GM19372 (cell line): ENCODE measurements at regions not wholly inside any gene's neighbourhood (a gene's known extent, or its start where the extent isn't known, plus 50 kb on each side); places are given as distances from the start of the nearest gene placed in this dataset.

Experiments used
- ATAC-seq: cut with Tn5 transposase; IDR thresholded peaks from one replicate; pipeline ENCODE4 v1.9.1; 2021; ENCODE audit warnings: mild to moderate bottlenecking, low read depth, moderate library complexity; ENCODE audit not compliant: unreplicated experiment

DNA sequence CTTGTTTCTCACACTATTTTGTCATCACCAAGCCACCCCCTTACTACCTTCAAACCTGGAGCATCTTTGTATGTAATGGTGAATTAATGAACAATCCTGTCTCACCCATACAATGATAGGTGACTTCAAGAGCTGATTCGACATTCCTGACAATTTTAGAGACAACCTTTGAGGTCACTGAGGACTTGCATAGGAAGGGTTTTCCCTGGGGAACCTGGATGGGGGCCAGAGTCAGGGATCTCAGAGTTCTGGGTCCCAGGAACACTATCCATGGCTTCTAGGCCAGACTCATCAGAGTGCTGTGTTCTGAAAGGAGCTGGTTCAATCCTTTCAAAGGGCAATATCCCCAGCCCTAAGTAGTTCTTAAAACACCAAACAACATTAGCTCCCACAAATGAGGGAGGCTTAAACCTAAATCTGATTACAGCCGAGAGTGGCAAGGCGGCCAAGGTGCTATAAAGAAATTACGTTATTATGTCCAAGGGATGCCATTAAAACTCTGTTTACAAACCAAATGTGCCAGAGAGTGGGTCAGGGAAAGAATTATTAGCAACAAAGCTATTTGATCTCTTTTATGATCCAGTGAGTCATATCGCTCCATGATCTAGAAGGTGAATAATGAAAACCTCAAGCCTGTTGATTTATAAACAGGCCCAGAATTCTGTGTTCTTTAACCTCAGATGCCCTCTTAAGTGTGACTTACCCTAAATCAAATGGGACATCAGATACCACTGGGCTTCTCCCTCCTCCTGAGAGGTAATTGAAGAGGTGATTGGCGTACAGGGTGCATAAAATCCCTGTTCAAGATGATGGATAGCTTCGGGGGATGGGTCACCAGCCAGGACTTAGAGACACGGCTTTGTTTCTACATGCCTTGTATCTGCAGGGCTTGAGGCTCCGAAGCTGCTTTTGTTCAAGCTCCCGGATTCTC, 230.2 kb upstream of the TBX3 start:
- ATAC-seq, result no peak

DNA sequence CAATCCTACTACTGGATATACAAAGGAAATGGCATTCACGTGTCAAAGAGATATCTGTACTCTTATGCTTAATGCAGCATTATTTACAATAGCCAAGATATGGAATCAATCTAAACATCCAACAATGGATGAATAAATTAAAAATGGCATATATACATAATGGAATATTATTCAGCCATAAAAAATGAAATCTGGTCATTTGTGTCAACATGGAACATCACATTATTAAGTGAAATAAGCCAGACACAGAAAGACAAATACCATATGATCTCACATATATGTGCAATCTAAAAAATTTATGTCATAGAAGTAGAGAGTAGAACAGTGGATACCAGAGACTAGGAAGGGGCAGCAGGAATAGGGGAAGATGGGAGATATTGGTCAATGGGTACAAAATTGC, 228.8 kb upstream of the TBX3 start:
- no peak for ATAC-seq

DNA sequence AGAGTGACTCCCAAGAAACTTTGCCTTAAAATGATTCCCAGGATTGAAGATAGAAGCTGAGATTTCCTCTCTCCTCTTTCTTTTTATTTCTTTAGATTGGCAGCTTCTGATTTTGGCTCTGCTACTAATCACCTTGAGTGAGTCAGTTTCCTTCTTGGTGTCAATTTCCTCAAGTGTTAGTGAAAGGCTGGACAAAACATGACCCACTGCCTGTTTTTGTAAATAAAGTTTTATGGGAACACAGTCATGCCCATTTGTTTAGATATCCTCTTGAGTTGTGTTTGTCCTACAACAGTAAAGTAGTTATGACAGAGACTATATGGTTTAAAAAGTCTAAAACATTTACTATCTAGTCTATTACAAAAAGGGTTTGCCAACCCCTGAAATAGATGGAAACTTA, 227.2 kb upstream of the TBX3 start:
- no peak for ATAC-seq

DNA sequence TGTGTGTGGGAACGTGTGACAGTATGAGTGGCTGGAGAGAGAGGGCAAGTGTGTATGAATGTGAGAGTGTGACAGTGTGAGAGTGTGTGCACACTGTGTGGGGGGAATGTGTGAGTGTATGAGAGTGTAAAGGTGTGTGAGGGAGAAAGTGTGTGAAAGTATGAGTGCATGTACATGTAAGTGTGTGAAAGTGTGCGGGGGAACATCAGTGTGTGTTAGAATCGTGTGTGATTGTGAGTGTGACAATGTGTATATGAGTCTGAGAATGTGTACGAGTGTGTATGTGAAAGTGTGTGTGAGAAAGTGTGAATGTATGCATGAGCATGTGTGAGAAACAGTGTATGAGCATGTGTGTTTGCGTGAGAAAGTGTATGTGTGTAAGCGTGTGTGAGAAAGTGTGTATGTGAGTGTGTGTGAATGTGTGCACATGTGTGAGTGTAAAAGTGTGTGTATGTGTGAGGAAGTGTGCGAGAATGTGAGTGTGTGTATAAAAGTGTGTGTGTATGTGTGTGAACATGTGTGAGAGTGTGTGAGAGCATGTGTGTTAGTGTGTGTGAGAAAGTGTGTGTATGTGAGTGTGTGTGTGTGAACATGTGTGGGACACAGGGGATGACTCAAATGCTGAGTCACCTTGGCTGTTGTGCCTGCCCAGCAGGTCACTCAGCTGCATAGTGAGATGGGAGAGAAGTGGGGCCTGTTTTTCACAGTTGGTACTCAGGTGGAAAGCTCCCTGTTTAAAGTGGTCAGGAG, 220.5 kb upstream of the TBX3 start:
- no peak for ATAC-seq

DNA sequence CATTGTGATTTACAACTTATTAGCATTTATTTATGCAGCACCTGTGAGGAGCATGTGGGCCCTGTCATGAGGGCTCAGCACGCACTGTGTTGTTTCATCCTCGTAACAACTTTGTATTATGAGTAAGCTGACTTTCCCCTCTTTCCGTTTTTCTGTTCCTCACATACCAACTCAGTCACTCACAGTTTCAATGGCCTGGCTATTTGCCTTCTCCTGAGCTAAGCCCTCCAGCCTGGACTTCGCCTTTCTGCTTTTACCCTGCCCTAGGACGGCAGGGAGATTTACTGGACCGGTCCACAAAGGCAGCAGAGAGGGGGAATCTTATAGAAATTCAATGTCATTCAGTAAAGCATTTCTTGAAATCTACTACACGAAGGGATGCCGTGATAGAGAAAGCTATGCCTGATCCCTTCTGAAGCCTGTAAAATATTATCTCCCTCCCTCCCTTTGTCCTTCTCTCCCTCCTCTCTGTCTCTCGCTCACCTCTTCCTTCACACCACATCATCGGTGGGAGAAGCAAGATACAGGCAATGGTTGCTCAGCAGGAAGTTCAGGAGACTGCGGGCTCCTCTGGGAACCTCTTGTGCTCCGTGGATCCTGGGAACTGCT, 219.2 kb upstream of the TBX3 start:
- ATAC-seq, result no peak

DNA sequence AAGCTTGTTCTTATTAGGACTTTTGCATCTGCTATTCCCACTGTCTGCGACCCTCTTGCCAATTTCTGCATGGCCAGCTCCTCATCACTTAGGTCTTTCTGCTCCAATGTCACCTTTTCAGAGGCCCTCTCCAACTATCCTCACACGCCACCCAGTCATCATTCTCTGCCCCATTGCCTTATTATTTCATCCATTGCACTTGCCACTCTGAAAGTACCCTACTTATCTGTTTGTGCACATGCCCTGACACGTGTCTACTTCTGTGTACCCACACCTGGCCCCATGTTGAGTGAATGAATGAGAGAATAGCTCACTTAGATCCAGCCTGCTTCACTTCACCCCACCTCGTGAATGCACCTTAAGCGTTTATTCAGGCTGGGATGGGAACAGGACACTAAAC, 218.7 kb upstream of the TBX3 start:
- no peak for ATAC-seq

DNA sequence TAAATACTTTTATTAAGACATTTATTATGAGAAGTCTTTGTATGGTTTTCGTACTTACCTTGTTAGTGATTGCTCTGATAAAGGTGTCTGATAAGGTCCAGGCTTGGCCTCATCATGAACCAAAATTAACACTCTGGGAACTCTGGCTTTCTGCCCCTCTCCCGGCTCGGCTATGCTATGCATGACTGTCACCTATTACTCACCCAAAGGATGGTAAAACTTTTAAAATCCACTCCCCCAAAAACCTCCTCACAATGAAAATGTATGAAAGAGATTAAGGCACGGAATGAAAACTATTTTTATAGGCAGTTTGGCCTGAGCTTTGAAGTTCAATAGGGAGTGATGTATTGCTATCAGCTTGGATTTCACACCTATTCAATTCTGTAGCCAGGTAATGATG, 217.3 kb upstream of the TBX3 start:
- ATAC-seq, result no peak

DNA sequence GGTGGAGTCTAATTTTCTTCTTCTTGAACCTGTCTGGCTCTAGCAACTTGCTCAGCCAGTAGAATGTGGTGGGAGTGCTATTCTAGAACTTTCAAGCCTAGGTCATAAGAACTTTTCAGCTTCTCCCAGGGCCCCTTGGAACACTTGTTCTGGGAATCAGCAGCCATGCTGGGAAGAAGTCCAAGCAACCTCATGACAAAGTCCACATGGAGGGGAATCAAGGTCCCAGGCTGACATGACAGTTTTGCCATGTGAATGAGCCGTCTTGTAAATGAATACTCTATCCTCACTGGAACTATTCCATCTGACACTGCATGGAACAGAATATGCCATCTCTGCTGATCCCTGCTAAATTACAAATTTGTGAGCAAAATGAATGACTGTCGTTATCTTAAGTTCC, 214.2 kb upstream of the TBX3 start:
- ATAC-seq, result no peak

DNA sequence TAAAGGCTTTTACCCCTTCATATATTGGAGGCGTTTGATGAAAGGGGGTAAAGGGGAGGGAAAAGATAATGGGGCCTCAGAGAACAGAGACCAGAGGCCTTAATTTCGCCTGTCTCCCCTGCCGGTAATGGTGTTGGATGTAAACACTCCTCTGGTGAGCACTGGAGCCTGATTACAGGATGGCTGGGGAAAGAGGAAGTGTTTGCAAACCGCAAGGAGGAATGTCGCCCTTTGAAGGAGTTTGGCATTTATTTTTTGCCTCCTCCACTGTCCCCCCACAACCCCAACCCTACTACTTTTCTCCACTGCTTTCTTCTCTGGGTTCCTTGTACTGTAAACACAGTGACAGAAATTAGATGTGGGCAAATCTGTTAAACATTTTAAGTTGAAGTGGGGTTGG, 211.9 kb upstream of the TBX3 start:
- ATAC-seq, result no peak

DNA sequence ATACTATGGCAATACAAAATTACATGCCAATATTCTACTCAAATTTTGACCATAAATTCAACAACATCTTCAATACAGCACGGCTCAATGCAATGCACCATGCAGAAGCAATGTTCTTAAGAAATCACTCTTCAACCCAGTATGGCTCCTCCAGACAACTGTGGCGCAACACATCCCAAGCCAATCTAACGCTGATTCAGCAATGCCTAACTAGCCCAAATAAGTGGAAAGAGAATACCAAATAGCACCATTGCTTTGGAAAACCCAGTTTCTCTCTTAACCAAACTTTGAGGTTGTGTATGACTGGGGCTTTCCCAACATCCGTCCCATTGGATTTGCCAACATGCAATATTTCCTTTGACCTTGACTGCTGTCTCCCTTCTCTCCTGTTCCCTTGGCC, 211.1 kb upstream of the TBX3 start:
- ATAC-seq, result no peak

DNA sequence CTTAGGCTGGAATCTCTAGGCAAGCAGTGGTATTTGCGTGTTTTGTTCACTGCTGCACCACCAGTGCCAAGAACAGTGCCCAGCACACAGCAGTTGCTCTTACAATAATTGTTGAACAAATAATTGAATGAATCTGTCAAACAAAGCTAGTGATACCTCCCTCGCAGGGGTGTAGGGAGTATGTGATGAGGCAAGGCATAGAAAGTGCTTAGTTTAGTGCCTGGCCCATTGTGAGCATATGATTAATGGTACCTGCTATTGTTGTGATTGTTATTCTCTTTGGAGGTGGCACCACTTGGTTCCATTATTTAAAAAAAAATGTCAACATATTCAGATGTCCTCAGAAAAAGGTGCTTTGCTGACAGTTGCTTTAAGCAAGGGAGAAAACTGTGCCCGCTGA, 210.1 kb upstream of the TBX3 start:
- no peak for ATAC-seq

DNA sequence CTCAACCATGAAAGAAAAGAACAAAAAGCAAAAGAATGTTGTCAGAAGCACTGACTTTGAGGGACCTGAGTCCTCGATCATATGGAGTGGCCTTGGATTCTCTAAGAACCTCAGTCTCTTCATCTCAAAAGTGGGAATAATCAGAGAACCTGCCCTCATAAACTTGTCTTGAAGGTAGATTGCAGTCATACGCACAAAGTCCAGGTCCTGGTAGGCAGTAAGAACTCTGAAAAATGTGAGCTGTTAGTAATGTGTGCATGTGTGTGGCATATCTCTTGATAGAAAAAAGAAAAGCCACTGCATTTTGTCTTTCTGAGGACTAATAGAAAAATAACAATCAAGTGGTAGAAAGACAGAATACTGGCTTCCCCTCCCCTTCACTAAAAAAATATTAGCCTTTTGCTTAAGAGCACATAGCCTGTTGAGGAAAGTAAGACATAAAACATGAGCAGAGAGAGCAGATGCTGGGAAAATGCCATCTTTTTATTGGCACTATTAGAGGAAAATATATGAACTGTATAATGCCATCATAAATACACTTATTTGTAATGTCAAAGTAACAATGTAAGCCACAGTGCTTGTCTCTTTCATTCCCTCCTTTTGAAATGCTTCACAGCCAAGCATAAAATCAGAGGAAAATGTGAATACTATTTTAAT, 205.1 kb upstream of the TBX3 start:
- no peak for ATAC-seq

DNA sequence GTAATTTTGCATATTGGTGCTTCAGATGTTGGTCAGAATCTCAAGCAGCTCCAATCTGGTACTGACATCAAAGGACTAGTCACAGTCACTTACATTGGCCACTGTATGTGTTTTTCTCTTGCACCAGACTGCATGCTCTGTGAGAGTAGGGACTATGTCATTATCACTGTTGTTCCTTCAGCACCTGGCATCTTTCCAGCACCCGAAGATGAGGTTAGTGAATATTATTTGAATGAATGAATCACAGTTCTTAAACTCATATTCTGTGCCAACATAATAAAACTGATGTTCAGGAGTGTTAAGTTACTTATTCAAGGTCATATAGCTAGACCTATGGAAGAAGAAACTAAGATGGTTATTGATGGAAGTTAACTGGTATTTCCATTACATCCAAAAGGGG, 204.5 kb upstream of the TBX3 start:
- ATAC-seq, result no peak

DNA sequence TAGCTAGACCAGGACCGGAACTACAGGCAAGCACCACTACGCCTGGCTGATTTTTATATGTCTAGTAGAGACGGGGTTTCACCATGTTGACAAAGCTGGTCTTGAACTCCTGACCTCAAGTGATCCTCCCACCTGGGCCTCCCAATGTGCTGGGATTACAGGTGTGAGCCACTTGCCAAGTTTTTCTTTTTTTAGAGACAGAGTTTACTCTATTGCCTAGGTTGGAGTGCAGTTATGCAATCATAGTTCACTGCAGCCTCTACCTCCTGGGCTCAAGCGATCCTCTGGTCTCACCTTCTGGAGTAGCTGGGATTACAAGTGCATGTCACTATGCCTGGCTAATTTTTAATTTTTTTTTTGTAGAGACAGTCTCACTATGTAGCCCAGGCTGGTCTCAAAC, 201.5 kb upstream of the TBX3 start:
- ATAC-seq, result no peak

DNA sequence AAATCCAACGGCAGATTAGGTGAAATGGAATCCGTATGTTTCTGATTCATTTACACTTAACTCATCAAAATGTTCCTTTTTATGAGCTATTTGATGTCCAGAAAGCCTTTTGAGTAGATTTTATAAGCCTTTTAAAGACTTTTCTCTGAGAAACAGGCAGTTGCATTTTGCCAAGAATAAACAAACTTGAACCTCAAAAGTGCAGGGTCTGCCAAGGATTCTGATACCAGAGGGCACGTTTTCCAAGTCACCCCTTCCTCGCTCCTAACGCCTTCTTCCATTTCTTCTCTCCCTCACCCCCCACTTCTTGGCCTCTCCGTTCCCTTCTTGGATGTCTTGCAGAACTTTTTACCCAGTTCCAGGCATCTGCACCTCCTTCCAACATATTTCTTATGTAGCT, 200.6 kb upstream of the TBX3 start:
- no peak for ATAC-seq

DNA sequence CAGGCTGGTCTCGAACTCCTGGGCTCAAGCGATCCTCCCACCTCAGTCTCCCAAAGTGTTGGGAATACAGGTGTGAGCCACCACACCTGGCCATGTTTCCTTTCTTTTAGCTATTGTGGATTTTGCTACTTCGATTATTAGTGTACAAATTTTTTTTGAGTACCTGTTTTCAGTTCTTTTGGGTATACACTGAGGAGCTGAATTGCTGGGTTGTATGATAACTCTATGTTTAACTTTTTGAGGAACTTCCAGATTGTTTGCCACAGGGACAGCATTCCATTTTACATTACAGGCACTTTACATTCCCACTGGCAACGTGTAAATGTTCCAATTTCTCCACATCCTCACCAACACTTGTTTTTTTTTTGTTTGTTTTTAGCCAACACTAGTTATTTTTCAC, 198.1 kb upstream of the TBX3 start:
- no peak for ATAC-seq

DNA sequence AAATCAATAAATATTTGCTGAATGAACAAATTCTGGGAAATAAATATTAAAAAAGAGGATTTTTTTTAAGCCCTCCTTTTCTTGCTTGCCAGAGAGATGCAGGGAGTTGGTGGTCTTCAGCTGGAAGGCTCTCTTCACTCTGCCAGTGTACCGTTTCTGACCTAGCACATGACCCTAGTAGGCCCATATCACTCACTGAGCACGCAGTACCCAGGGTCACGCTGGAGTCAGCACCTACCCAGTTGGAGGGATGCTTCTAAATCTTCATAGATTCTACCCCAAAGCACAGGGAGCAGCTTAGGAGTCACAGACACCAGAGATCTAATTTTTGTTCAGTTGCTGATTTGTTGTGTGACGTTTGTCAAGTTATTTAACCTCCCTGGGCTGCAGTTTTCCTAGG, 195.4 kb upstream of the TBX3 start:
- no peak for ATAC-seq

DNA sequence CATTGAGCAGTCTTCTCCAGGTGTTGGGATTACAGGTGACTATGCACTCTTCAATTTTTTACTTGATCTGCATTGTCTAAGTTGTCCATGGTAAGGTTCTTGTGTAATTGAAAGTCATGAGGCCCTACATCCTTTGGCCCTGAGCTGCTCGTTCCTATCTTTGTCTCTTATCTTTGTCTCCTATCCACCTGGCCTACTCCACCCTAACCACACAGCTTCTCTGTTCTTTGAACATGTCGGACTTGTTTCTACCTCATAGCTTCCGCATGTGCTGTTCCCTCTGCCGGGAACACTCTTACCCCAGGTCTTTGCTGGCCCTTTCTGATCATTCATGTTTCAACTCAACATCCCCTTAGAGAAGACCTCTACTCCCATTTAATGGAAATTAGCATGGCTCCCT, 194.8 kb upstream of the TBX3 start:
- no peak for ATAC-seq

DNA sequence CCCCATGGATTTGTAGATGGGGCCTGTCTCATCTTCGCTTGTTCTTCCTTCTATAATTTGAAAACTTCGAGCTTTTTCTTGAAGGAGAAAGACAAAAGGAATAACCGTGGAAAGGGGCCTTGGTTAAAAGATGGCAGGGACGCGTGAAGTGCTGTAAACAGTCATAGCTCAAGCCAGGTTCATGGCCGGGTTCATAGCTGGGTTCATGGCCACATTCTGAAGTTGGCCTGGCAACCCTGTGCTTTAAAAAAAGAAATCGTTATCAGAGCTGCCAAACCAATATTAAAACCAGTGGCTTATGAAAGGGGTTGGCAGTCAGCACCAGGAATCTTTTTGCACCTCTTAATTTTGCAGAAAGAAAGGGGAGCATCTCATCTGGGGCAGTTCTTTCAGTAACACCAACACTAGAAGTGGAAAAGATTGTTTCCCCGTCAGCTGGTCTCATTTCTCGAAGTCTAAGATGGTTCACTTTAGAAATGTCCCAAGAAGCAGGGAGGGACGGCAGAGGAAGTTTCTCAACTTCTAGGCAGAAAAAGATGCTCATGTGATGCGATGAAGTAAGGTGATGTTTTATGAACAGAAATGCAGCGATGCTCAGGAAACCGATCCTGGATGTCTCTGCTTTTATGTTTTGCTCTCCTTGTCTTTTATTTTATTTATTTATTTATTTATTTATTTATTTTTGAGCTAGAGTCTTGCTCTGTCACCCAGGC, 193.1 kb upstream of the TBX3 start:
- no peak for ATAC-seq

DNA sequence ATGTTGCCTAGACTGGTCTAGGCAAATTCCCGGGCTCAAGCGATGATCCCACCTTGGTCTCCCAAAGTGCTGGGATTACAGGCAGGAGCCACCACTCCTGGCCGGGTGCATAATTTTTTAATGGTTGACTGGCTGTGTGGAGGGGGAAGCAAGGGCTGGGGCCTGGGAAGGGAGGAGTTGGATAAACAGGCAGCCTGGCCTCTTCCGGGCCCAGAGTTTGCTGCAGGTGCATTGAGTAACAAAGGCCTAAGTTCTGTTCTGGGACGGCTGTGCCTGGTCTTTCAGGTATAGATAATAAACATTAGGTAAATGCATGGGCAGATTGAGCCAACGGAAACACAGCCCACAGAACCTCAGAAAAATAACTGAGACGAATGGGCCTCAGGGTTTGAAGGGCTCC, 191.3 kb upstream of the TBX3 start:
- no peak for ATAC-seq
